KOPT-K1 (cell line): ENCODE measurements at regions not wholly inside any gene's neighbourhood (a gene's known extent, or its start where the extent isn't known, plus 50 kb on each side); places are given as distances from the start of the nearest gene placed in this dataset.

ENCODE experiments used
- H3K27ac ChIP-seq: fragments of 200-600 bp; sonication (generic); 2 replicates; pipeline ENCODE4 v1.5.1; 2016; ENCODE audit warnings: antibody characterized with exemption, mild to moderate bottlenecking, low read depth, low read length; ENCODE audit not compliant: poor library complexity, severe bottlenecking
- H3K36me3 ChIP-seq: fragments of 200-600 bp; sonication (generic); 2 replicates; pipeline ENCODE4 v1.5.1; 2017; ENCODE audit warnings: antibody characterized with exemption, mild to moderate bottlenecking, low read length, moderate library complexity; ENCODE audit not compliant: insufficient read depth
- H3K9me3 ChIP-seq: fragments of 200-600 bp; sonication (generic); 2 replicates; pipeline ENCODE4 v1.5.1; 2017; ENCODE audit warnings: antibody characterized with exemption, low read length, mild to moderate bottlenecking; ENCODE audit not compliant: insufficient read depth, poor library complexity, severe bottlenecking

- Histone ChIP-seq H3K27ac (no peak overlapping the region), H3K9me3 (no peaks in the 10 kb centered on the region), H3K36me3 (no peaks in the 10 kb centered on the region)
Observed at GRCh38 chr7:46996972-46997371, 584.9 kb downstream of the TNS3 start.

- Histone ChIP-seq H3K27ac (no peak overlapping the region), H3K36me3 (no peaks in the 10 kb centered on the region), H3K9me3 (no peaks in the 10 kb centered on the region)
Observed at GRCh38 chr7:46993396-46993795, 588.5 kb downstream of the TNS3 start.

DNA sequence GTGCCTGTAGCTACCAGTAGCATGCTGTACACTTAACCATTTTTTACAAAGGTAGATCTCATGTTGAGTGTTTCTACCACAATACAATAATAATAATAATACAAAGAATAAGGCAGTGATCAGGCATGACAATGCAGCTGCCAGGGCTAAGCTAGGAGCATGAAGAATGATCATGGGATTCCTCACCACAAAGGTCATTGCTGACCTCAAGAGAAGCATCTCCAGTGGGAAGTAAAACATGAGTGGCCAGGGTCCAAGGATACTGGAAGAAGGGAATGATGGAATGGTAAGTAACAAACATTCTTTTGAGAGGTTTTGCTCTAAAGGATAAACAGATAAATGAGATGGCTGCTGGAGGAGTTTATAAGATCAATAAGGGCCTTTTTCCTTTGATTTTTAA lies 591.1 kb downstream of the TNS3 start:
- Histone ChIP-seq H3K36me3 (no peaks in the 10 kb centered on the region), H3K27ac (no peak overlapping the region), H3K9me3 (no peaks in the 10 kb centered on the region)

GRCh38 chr7:46989247-46989646 lies 592.7 kb downstream of the TNS3 start:
- Histone ChIP-seq H3K27ac (no peak overlapping the region), H3K9me3 (no peaks in the 10 kb centered on the region)

DNA sequence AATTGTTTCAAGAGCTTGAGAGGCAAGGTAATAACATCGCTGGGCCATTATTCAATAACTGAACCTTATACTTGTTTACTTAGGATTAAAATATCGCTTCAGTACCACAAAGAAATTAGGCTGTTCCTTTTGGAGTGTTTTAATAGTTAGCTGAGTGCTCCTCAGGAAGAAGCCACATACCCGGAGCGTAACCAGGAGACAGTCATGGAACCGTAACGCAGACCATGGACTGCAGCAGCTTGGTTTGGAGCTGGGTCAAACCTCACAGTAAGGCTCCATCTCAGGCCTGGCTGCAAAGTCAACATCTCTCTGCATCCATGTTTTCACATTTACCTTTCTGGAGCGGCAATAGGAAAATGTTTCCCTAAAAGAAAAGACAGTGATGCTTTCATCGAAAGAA lies 599.0 kb downstream of the TNS3 start:
- no peak overlapping the region for H3K27ac ChIP-seq

More at GRCh38 chr7:46989247-46989646, 592.7 kb downstream of the TNS3 start:
- H3K36me3 ChIP-seq = no peaks in the 10 kb centered on the region

DNA sequence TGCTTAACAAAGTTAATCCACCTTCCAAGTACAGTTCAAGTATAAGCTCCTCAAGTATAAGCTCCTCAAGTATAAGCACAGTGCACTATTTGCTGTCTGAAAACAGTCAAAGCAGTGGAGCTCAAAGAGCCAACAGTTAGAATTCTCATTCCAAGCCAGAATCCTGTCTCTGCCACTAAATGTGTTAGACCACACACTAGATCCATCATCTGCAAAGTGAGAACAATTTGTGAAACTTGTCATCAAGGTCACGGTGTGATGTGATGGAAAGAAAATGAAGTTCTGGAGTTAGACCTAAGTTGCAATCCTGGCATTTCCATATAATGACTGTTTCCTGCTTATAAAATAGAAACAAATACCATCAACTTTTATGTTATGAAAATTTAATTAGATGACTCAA lies 602.5 kb downstream of the TNS3 start:
- no peaks in the 10 kb centered on the region for H3K36me3 ChIP-seq
- no peak overlapping the region for H3K27ac ChIP-seq
- no peaks in the 10 kb centered on the region for H3K9me3 ChIP-seq

More for the DNA sequence above, 599.0 kb downstream of the TNS3 start:
- H3K9me3 ChIP-seq = no peaks in the 10 kb centered on the region
- H3K36me3 ChIP-seq = no peaks in the 10 kb centered on the region

GRCh38 chr7:46975493-46975892 lies 606.4 kb downstream of the TNS3 start:
- Histone ChIP-seq H3K9me3 (no peaks in the 10 kb centered on the region), H3K36me3 (no peaks in the 10 kb centered on the region), H3K27ac (no peak overlapping the region)

GRCh38 chr7:46972205-46972604 lies 609.7 kb downstream of the TNS3 start:
- Histone ChIP-seq H3K36me3 (no peaks in the 10 kb centered on the region), H3K9me3 (no peaks in the 10 kb centered on the region), H3K27ac (no peak overlapping the region)

- no peaks in the 10 kb centered on the region for H3K36me3 ChIP-seq
- no peaks in the 10 kb centered on the region for H3K9me3 ChIP-seq
- H3K27ac ChIP-seq = no peak overlapping the region
Observed at GRCh38 chr7:46970476-46970875, 611.4 kb downstream of the TNS3 start.

GRCh38 chr7:46970131-46970430 lies 611.8 kb downstream of the TNS3 start:
- no peak overlapping the region for H3K27ac ChIP-seq

DNA sequence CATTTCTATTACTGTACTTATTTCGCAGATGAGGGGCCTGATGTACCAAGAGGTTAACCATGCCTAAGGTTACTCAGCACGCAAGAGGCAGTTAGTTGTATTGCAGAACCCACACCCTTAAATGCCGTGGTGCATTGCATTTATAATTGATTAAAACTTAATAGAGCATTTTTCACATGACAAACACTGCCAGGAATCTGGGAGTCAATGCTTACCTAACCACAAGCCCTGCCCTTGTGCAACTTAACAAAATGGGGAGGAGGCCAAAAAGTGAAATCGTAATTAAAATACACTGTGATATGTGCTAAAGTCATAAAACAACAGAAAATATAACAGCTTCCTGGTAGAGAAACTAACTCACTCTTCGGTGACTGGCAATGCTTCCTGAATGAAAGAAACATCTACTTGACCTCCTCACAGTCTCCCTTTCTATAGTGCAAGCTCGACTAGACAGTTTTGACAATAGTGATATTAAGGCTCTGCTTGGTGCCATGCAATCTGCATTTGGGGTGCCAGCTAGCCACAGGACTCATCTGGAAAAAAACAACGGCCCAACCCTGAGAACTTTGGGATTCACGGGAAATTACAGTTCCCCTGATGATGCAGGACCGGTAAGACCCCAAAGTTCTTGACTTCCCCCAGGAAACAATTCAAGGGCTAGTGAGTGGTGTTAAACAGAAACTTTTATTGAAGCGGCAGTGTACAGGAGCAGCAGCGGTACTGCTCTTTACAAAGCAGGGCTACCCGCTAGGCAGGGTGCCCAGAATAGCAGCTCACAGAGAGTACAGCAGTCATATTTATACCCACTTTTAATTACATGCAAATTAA lies 612.4 kb downstream of the TNS3 start:
- H3K9me3 ChIP-seq = no peaks in the 10 kb centered on the region
- H3K36me3 ChIP-seq = no peaks in the 10 kb centered on the region
- H3K27ac ChIP-seq = no peak overlapping the region

More at GRCh38 chr7:46970131-46970430, 611.8 kb downstream of the TNS3 start:
- H3K9me3 ChIP-seq = no peaks in the 10 kb centered on the region
- no peaks in the 10 kb centered on the region for H3K36me3 ChIP-seq

GRCh38 chr7:46968003-46968402 lies 613.9 kb downstream of the TNS3 start:
- H3K9me3 ChIP-seq = no peaks in the 10 kb centered on the region
- H3K27ac ChIP-seq = no peak overlapping the region
- H3K36me3 ChIP-seq = no peaks in the 10 kb centered on the region

DNA sequence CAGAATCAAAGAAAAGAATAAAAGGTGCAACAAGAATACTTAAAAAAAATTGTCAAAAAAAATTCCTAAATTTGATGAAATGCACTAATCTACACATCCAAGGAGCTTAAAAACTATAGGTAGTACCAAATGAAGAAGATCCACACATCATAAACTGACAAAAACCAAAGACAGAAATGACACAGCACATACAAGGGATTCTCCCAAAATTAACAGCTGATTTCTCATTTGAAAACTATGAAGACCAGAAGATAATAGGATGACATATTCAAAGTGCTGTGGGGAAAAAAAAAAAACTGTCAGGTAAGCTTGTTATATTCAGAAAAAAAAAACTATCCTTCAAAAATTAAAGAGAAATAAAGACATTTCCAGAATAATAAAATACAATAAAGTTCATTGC lies 618.2 kb downstream of the TNS3 start:
- H3K27ac ChIP-seq = no peak overlapping the region
- H3K9me3 ChIP-seq = no peaks in the 10 kb centered on the region
- H3K36me3 ChIP-seq = no peaks in the 10 kb centered on the region

GRCh38 chr7:46960970-46961369 lies 620.9 kb downstream of the TNS3 start:
- H3K27ac ChIP-seq = no peak overlapping the region
- H3K36me3 ChIP-seq = no peaks in the 10 kb centered on the region
- no peaks in the 10 kb centered on the region for H3K9me3 ChIP-seq

GRCh38 chr7:46957195-46957594 lies 624.7 kb downstream of the TNS3 start:
- Histone ChIP-seq H3K36me3 (no peaks in the 10 kb centered on the region), H3K27ac (no peak overlapping the region), H3K9me3 (no peaks in the 10 kb centered on the region)

DNA sequence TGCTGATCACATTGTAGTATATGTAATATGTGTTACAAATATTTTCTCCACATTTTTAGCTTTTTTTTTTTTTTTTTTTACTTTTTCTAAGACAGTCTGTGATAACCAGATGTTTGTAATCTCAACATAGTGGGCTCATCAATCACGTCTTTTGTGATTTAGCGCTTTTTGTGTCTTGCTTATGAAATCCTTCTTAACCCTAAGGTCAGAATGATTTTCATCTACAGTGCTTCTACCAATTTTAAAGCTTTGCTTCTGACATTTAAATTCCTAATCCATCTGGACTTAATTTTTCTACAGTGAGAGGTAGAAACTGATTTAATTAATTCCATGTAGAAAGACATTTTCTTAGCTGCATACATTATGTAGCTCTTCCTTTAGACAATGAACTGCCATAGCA lies 626.4 kb downstream of the TNS3 start:
- no peaks in the 10 kb centered on the region for H3K36me3 ChIP-seq
- H3K9me3 ChIP-seq = no peaks in the 10 kb centered on the region
- no peak overlapping the region for H3K27ac ChIP-seq
